GM12874 (cell line): ENCODE measurements at regions not wholly inside any gene's neighbourhood (a gene's known extent, or its start where the extent isn't known, plus 50 kb on each side); places are given as distances from the start of the nearest gene placed in this dataset.

Experiments used
- CTCF ChIP-seq: IDR thresholded peaks from 2 replicates; pipeline ENCODE4 v1.5.1; 2011; ENCODE audit warnings: low read depth, mild to moderate bottlenecking, control low read depth, low read length, moderate library complexity; ENCODE audit not compliant: insufficient read depth

DNA sequence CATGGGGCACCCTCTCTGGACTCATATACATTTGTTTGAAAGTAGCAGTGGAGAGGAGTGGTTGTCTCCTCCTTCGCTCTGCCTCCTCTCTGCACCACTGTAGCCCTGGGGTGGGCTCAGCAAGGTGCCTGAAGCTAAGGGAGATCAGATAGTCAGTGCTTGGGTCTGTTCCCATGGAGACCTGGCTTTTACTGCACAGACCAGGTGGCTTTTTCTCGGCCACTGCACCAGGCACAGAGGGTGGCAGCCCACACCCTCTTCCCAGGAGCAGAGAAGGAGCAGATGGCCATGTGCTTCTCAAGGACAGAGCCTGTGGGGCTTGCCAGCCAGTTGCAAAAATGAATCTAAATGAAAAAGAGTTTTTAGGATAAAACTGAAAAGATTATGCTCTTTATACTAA, 123.4 kb upstream of the KCNK1 start:
- TF ChIP-seq CTCF = no peak

GRCh38 chr1:233491953-233492620, 121.8 kb upstream of the KCNK1 start:
- no peak for TF ChIP-seq CTCF

GRCh38 chr1:233496993-233497392, 116.9 kb upstream of the KCNK1 start:
- no peak for TF ChIP-seq CTCF

DNA sequence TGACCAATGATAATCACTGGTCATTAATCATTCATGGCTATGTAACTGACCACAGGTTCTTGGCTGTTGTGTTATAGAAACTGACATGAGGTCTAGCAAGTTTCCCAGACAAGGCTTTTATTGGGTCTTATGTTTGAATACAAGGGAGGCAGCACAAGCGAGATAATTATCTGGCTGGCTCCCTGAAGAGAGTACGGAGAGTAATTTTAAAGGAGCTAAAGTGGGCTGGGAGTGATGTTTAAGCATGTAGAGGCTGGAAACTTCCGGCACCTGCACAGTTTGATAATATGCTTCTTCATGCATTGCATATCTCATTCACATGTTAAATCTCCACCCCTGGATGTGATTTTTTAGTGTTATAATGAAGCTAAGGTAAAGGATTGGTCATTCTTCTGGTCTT, 116.2 kb upstream of the KCNK1 start:
- TF ChIP-seq CTCF = no peak

DNA sequence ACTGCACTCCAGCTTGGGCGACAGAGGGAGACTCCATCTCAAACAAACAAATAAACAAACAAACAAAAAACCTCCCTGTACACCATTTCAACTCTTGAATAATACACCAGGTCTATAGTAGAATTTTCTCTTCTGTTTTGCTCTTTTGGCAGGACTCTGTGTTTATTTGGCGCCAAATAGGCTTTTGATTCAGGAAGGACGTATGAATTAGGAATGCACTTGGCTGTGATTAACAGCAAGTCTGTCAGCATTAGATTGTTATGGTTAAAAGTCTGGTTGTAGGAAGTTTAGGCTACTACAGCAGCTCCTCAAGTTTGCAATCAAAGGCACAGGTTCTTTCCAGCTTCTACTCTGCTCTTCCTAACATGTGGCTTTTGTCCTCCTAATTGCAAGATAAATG, 113.8 kb upstream of the KCNK1 start:
- TF ChIP-seq CTCF = no peak

DNA sequence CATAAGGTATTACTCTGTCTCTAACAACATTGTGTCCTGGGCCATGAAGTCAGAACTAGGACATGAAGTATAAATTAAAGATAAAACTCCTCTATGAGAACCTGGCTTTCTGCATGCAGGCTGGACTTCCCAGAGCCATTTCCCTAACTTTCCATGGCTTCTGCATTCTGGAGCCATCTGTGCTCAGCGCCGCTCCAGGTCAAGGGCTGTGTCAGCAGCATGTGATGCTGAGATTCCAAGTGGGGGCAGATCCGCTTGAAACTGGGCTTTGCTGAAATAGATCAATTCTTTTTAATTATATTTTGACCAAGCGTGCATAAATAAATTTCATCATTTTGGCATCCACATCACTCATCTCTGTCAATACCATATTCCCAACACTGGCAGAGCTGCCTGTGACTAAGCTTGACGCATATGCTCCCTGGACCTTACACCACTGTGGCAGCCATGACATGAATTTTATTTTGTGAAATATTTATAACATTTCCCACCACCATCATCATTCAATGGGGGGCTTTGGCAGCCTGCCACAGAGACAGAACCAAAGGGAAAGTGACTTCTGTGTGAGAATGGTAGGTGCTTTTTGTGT, 110.4 kb upstream of the KCNK1 start:
- no peak for TF ChIP-seq CTCF

DNA sequence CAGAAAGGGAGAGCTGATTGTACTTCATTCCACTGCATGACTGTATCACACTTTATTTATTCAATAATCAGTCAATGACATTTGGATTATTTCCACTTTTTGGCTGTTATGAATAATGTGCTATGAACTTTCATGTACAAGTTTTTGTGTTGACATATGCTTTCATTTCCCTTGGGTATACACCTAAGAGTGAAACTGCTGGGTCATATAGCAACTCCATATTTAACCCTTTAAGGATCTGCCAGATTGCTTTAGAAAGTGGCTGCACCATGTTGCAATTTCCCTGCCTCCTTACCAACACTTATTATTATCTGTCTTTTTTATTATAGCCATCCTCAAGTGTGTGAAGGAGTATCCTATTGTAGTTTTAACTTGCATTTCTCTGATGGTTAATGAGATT, 108.8 kb upstream of the KCNK1 start:
- TF ChIP-seq CTCF = no peak
